Psoas muscle (tissue), 7 donors: ENCODE measurements at regions not wholly inside any gene's neighbourhood (a gene's known extent, or its start where the extent isn't known, plus 50 kb on each side); places are given as distances from the start of the nearest gene placed in this dataset.
A peak's percentile ranks its signal among the peaks of the same experiment; 100 is the strongest.

ENCODE experiments used
- ATAC-seq, 4 donors: fragments of 200-7000 bp; cut with Tn5 transposase; one replicate each; pipeline ENCODE4 v1.9.1; 2020; ENCODE audit warnings: moderate library complexity in 3 of 4, mild to moderate bottlenecking in 2 of 4
- DNase-seq, 2 donors: peaks; one replicate each; pipeline ENCODE4 v3.0.0-alpha.2; 2020
- H3K27ac ChIP-seq: fragments of 200-600 bp; one replicate; pipeline ENCODE4 v1.8.0; 2022
- H3K27me3 ChIP-seq, 3 donors: fragments of 200-600 bp in 1 of 3; one replicate each; pipeline versions ENCODE4 v1.6.1 to v1.8.0; 2013 to 2022; ENCODE audit warnings: low read length in 2 of 3, mild to moderate bottlenecking in 2 of 3, moderate library complexity in 1 of 3; ENCODE audit not compliant: insufficient read depth in 3 of 3
- H3K36me3 ChIP-seq, 2 donors: fragments of 200-600 bp in 1 of 2; one replicate each; pipeline versions ENCODE4 v1.6.1 to v1.8.0; 2013 to 2022; ENCODE audit warnings: low read depth in 1 of 2, mild to moderate bottlenecking in 1 of 2, moderate library complexity in 1 of 2; ENCODE audit not compliant: insufficient read depth in 1 of 2
- H3K4me1 ChIP-seq: fragments of 200-600 bp; one replicate; pipeline ENCODE4 v1.8.0; 2022
- H3K4me3 ChIP-seq: fragments of 200-600 bp; one replicate; pipeline ENCODE4 v1.8.0; 2022; ENCODE audit warnings: mild to moderate bottlenecking
- H3K9me3 ChIP-seq: fragments of 200-600 bp; one replicate; pipeline ENCODE4 v1.8.0; 2022
- WGBS, 3 donors: extraction: QIAGEN DNeasy Blood & Tissue Kit; methylation state at CpG; one replicate each; pipeline versions ENCODE4 v1.1.6 to v1.1.7; 2013; 5-methylcytosine and 5-hydroxymethylcytosine counted together
- intact Hi-C, 2 donors: fragments of 100-400 bp; cut with DNase I; formaldehyde crosslinking; loops; one replicate each; pipeline versions ENCODE4 v1.11.0 to v1.14.2; 2022
- TF ChIP-seq, protein P1 (sequence below): fragments of 200-600 bp; IDR thresholded peaks from one replicate; pipeline ENCODE4 v1.8.0; 2022; ENCODE audit warnings: antibody characterized with exemption
- donor health status: healthy with polysubstance abuse.
- donor health status: DM: no; HTN: no; CAD: no; lungs with moderate emphysema.
- donor health status: Bipolar disorder and iron deficiency.
- donor health status: healthy.
- donor health status: DM: yes; HTN: yes; CAD: no.
- donor health status: DM: no; HTN: no; CAD: no.
- donor health status: DM: yes; HTN: yes; CAD: no.

GRCh38 chr17:34465789-34466188 is 102.8 kb upstream of the CCL1 start:
- intact Hi-C loops, result no loop called here
- Histone ChIP-seq H3K9me3 (no peaks in the 10 kb centered on the region), H3K27me3 (peaks cover 0 to 6% (median 2%) of the 10 kb centered on the region in 3 donors), H3K36me3 (no peaks in the 10 kb centered on the region), H3K4me3 (no peak overlapping the region), H3K4me1 (no peaks in the 10 kb centered on the region), H3K27ac (no peak overlapping the region)
- no peak for DNase-seq
- ATAC-seq, result peak in 1 of 4 donors; percentile 44
- TF ChIP-seq, protein P1, sequence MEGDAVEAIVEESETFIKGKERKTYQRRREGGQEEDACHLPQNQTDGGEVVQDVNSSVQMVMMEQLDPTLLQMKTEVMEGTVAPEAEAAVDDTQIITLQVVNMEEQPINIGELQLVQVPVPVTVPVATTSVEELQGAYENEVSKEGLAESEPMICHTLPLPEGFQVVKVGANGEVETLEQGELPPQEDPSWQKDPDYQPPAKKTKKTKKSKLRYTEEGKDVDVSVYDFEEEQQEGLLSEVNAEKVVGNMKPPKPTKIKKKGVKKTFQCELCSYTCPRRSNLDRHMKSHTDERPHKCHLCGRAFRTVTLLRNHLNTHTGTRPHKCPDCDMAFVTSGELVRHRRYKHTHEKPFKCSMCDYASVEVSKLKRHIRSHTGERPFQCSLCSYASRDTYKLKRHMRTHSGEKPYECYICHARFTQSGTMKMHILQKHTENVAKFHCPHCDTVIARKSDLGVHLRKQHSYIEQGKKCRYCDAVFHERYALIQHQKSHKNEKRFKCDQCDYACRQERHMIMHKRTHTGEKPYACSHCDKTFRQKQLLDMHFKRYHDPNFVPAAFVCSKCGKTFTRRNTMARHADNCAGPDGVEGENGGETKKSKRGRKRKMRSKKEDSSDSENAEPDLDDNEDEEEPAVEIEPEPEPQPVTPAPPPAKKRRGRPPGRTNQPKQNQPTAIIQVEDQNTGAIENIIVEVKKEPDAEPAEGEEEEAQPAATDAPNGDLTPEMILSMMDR, result no peak
- 26 to 37% (median 26%) methylated on average over 8 of the region's 8 CpGs for WGBS, 3 donors

DNA sequence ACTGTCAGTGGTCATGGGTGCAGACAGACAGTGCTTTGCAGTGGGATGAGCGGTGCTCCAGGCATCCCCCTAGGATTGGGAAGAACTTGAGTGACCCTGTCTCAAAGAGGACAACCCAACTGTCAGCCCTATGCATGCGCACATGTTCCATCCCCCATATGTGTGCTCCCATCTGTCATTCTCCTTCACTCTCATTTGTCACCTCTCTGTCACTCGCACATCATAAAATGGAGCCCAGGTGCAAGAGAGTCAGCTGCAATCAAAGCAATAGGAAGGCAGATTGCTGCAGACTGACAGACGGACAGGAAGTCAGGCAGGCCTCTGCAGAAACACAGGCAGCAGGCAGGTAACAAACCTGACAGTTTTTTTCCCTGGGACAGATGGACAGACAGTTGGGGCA is 101.8 kb upstream of the CCL1 start:
- TF ChIP-seq, protein P1, result no peak
- no peaks in the 10 kb centered on the region for H3K4me1 ChIP-seq
- H3K4me3 ChIP-seq, result no peak overlapping the region
- no peaks in the 10 kb centered on the region for H3K36me3 ChIP-seq
- intact Hi-C loops, result no loop called here
- no peak for DNase-seq
- WGBS, 3 donors, result 71 to 82% (median 74%) methylated on average over 4 of the region's 4 CpGs
- no peak for ATAC-seq
- peaks cover 0 to 6% (median 2%) of the 10 kb centered on the region in 3 donors for H3K27me3 ChIP-seq
- no peaks in the 10 kb centered on the region for H3K9me3 ChIP-seq
- no peak overlapping the region for H3K27ac ChIP-seq

- WGBS, 3 donors, result 60 to 68% (median 60%) methylated on average over 6 of the region's 6 CpGs
- H3K4me3 ChIP-seq, result no peak overlapping the region
- H3K36me3 ChIP-seq, result no peaks in the 10 kb centered on the region
- H3K4me1 ChIP-seq, result no peaks in the 10 kb centered on the region
- ATAC-seq (no peak), DNase-seq (no peak)
- no peaks in the 10 kb centered on the region for H3K9me3 ChIP-seq
- intact Hi-C loops, result no loop called here
- H3K27me3 ChIP-seq, result peaks cover 0 to 15% (median 7%) of the 10 kb centered on the region in 3 donors
- TF ChIP-seq, protein P1, result no peak
- H3K27ac ChIP-seq, result no peak overlapping the region
Measured at GRCh38 chr17:34458266-34458665, 95.2 kb upstream of the CCL1 start.

- intact Hi-C loops, result no loop called here
- DNase-seq, result no peak
- 51 to 81% (median 56%) methylated on average over 2 of the region's 2 CpGs for WGBS, 3 donors
- ATAC-seq, result no peak
- Histone ChIP-seq H3K4me1 (no peaks in the 10 kb centered on the region), H3K36me3 (no peaks in the 10 kb centered on the region), H3K27me3 (peaks cover 0 to 15% (median 7%) of the 10 kb centered on the region in 3 donors), H3K9me3 (no peaks in the 10 kb centered on the region), H3K4me3 (no peak overlapping the region), H3K27ac (no peak overlapping the region)
- TF ChIP-seq, protein P1, result no peak
Measured at GRCh38 chr17:34456121-34456520, 93.1 kb upstream of the CCL1 start.

DNA sequence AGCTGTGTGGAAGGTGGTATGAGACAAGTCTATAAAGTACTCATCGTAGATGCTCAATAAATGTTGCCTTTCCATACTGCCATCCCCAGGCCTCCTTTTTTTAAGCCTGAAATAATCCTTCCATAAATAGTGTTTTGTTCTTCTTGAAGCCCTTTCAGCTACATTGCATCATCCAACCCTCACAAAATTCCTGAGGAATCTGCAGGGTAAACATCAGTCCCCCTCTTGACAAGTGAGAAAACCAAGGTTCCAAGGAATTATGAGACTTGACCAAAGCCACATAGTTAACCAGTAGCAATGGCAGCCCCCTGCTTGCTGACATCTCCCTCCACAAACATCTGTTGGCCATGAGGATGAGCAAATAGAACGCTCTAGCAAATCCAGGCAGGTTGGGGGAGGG is 89.7 kb upstream of the CCL1 start:
- DNase-seq, result no peak
- TF ChIP-seq, protein P1, result no peak
- Histone ChIP-seq H3K27ac (no peak overlapping the region), H3K4me1 (no peaks in the 10 kb centered on the region), H3K36me3 (no peaks in the 10 kb centered on the region), H3K27me3 (peaks cover 0 to 8% (median 3%) of the 10 kb centered on the region in 3 donors), H3K9me3 (no peaks in the 10 kb centered on the region), H3K4me3 (no peak overlapping the region)
- WGBS, 3 donors, result 67 to 74% (median 74%) methylated on average over 2 of the region's 2 CpGs
- no peak for ATAC-seq
- intact Hi-C loops, result no loop called here
